ENCODE measurements at regions not wholly inside any gene's neighbourhood (a gene's known extent, or its start where the extent isn't known, plus 50 kb on each side); places are given as distances from the start of the nearest gene placed in this dataset.

- TF ChIP-seq, protein P1, sequence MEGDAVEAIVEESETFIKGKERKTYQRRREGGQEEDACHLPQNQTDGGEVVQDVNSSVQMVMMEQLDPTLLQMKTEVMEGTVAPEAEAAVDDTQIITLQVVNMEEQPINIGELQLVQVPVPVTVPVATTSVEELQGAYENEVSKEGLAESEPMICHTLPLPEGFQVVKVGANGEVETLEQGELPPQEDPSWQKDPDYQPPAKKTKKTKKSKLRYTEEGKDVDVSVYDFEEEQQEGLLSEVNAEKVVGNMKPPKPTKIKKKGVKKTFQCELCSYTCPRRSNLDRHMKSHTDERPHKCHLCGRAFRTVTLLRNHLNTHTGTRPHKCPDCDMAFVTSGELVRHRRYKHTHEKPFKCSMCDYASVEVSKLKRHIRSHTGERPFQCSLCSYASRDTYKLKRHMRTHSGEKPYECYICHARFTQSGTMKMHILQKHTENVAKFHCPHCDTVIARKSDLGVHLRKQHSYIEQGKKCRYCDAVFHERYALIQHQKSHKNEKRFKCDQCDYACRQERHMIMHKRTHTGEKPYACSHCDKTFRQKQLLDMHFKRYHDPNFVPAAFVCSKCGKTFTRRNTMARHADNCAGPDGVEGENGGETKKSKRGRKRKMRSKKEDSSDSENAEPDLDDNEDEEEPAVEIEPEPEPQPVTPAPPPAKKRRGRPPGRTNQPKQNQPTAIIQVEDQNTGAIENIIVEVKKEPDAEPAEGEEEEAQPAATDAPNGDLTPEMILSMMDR (IDR thresholded peaks at IDR 0.05) = no peak
- TF ChIP-seq EP300 (IDR thresholded peaks at IDR 0.05) = no peak
These were observed 185.5 kb upstream of the AFF2 start for GRCh38 chrX:148314876-148315275.
